ENCODE measurements at regions not wholly inside any gene's neighbourhood (a gene's known extent, or its start where the extent isn't known, plus 50 kb on each side); places are given as distances from the start of the nearest gene placed in this dataset.

- TF ChIP-seq CTCF (IDR thresholded peaks at IDR 0.05): no peak
Measured at GRCh38 chr20:48284837-48285236, 499.6 kb upstream of the SULF2 start.

- no peak for TF ChIP-seq CTCF (IDR thresholded peaks at IDR 0.05)
Measured at GRCh38 chr20:48284315-48284714, 499.0 kb upstream of the SULF2 start.

GRCh38 chr20:48283470-48284110 is 498.3 kb upstream of the SULF2 start:
- TF ChIP-seq CTCF (IDR thresholded peaks at IDR 0.05): no peak

GRCh38 chr20:48282591-48283228 is 497.4 kb upstream of the SULF2 start:
- TF ChIP-seq CTCF (IDR thresholded peaks at IDR 0.05): no peak

- TF ChIP-seq CTCF (IDR thresholded peaks at IDR 0.05): no peak
Measured at GRCh38 chr20:48281501-48281900, 496.2 kb upstream of the SULF2 start.

GRCh38 chr20:48278961-48279481 is 493.7 kb upstream of the SULF2 start:
- no peak for TF ChIP-seq CTCF (IDR thresholded peaks at IDR 0.05)

- no peak for TF ChIP-seq CTCF (IDR thresholded peaks at IDR 0.05)
Measured at GRCh38 chr20:48277266-48277665, 492.0 kb upstream of the SULF2 start.
